Panc1 (cell line): ENCODE measurements at regions not wholly inside any gene's neighbourhood (a gene's known extent, or its start where the extent isn't known, plus 50 kb on each side); places are given as distances from the start of the nearest gene placed in this dataset.

Experiments used
- ATAC-seq: fragments of 200-7000 bp; cut with Tn5 transposase; 2 replicates; pipeline ENCODE4 v1.9.1; 2020; ENCODE audit warnings: mild to moderate bottlenecking, moderate library complexity
- BruUV-seq: library from RNA; stranded (reverse); fragments of 400-500 nt; replicated peaks from 2 replicates; lab custom pipeline; 2021; lab: Mats Ljungman, UMichigan
- CTCF ChIA-PET: fragments of 300-600 bp; sonication (Branson Sonifier 250); formaldehyde crosslinking; loops from one replicate; lab custom pipeline; 2022; ENCODE audit warnings: antibody characterized with exemption; lab: Charles Lee
- POLR2A ChIA-PET: fragments of 300-600 bp; sonication (Branson Sonifier 250); formaldehyde crosslinking; loops from one replicate; lab custom pipeline; 2022; ENCODE audit warnings: antibody characterized with exemption; lab: Charles Lee
- DNase-seq: peaks from one replicate; pipeline ENCODE4 v3.0.0-alpha.2; 2010; ENCODE audit warnings: low read depth, low spot score
- H3K27ac ChIP-seq: 2 replicates; pipeline ENCODE4 v1.5.1; 2011; ENCODE audit warnings: mild to moderate bottlenecking, low read length, inconsistent platforms
- H3K27me3 ChIP-seq: fragments of 200-500 bp; sonication (Bioruptor generic); 2 replicates; pipeline ENCODE4 v1.6.0; 2014; ENCODE audit warnings: low read length, inconsistent platforms; ENCODE audit not compliant: control insufficient read depth, insufficient read depth
- H3K36me3 ChIP-seq: fragments of 200-500 bp; sonication (Bioruptor generic); 2 replicates; pipeline ENCODE4 v1.5.1; 2014; ENCODE audit warnings: inconsistent platforms, mild to moderate bottlenecking, low read length, moderate library complexity; ENCODE audit not compliant: control insufficient read depth, insufficient read depth
- H3K4me1 ChIP-seq: 2 replicates; pipeline ENCODE4 v1.5.1; 2011; ENCODE audit warnings: inconsistent platforms, mild to moderate bottlenecking, low read length, moderate library complexity; ENCODE audit not compliant: control insufficient read depth, insufficient read depth
- H3K4me3 ChIP-seq, 2 experiments: 2 replicates each; pipeline ENCODE4 v1.5.1; 2011 to 2012; ENCODE audit warnings: low read depth in 2 of 2, low read length in 2 of 2, mild to moderate bottlenecking in 2 of 2, inconsistent platforms in 1 of 2, moderate library complexity in 1 of 2
- H3K9me3 ChIP-seq: fragments of 200-500 bp; sonication (Bioruptor generic); 2 replicates; pipeline ENCODE4 v1.5.1; 2014; ENCODE audit warnings: low read depth, mild to moderate bottlenecking, inconsistent platforms, low read length, moderate library complexity; ENCODE audit not compliant: control insufficient read depth, insufficient read depth
- POLR2AphosphoS5 ChIP-seq: IDR thresholded peaks from 2 replicates; pipeline ENCODE4 v1.6.1; 2012; ENCODE audit warnings: mild to moderate bottlenecking, low read depth, low read length, moderate library complexity
- SIN3A ChIP-seq: IDR thresholded peaks from 2 replicates; pipeline ENCODE4 v1.6.1; 2012; ENCODE audit warnings: low read depth, mild to moderate bottlenecking, low read length, moderate library complexity, borderline replicate concordance; ENCODE audit not compliant: insufficient read depth
- TCF7L2 ChIP-seq: IDR thresholded peaks from 2 replicates; pipeline ENCODE4 v1.6.1; 2011; ENCODE audit warnings: mild to moderate bottlenecking, low read depth, low read length, inconsistent platforms
- in situ Hi-C: cut with HindIII; loops from 2 replicates; pipeline ENCODE4 v1.10.0; 2016; ENCODE audit warnings: low sequenced_read_pairs, low pct_unique_long_range_greater_than_20kb
- intact Hi-C: fragments of 100-400 bp; cut with micrococcal nuclease; formaldehyde crosslinking; loops from one replicate; pipeline ENCODE4 v1.10.0; 2022; ENCODE audit not compliant: unreplicated experiment
- TF ChIP-seq, protein P1 (sequence below), 2 experiments: IDR thresholded peaks; 2 replicates each; pipeline ENCODE4 v1.6.1; 2011 to 2012; ENCODE audit warnings: low read depth in 2 of 2, control low read depth in 1 of 2, low read length in 1 of 2, mild to moderate bottlenecking in 1 of 2, moderate library complexity in 1 of 2; ENCODE audit not compliant: insufficient read depth in 1 of 2
- TF ChIP-seq, protein P2 (sequence below): fragments of 450-650 bp; IDR thresholded peaks from 2 replicates; pipeline ENCODE4 v1.5.1; 2017; ENCODE audit warnings: mild to moderate bottlenecking

DNA sequence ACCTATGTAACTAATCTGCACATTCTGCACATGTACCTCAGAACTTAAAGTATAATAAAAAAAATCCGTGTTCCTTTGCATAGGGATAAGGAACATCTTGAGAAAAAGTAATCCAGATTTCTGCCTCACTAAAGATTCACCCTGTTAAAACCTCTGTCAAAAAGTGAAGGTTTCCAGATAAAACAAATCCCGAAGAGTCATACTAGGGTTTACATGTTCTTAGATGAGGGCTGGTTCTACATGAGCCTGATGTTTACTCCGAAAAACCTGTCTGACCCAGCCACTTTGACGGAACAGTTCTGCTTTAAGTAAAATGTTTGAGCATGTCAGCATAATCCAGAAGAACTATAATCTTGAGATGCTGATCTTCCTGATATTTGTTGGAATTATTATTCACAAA lies 515.6 kb upstream of the SLC8A1 start:
- DNase-seq (no peak), ATAC-seq (no peak)
- H3K4me3 ChIP-seq: no peak overlapping the region
- H3K4me1 ChIP-seq: no peaks in the 10 kb centered on the region
- no peaks in the 10 kb centered on the region for H3K36me3 ChIP-seq
- H3K9me3 ChIP-seq: no peaks in the 10 kb centered on the region
- no peaks in the 10 kb centered on the region for H3K27me3 ChIP-seq
- no TSS peak for BruUV-seq
- intact Hi-C loops (no loop called here), in situ Hi-C loops (no loop called here)
- ChIA-PET POLR2A (no interaction called here), CTCF (no interaction called here)
- no peak overlapping the region for H3K27ac ChIP-seq
- TF ChIP-seq TCF7L2 (no peak), POLR2AphosphoS5 (no peak), SIN3A (no peak)
- TF ChIP-seq, protein P1, sequence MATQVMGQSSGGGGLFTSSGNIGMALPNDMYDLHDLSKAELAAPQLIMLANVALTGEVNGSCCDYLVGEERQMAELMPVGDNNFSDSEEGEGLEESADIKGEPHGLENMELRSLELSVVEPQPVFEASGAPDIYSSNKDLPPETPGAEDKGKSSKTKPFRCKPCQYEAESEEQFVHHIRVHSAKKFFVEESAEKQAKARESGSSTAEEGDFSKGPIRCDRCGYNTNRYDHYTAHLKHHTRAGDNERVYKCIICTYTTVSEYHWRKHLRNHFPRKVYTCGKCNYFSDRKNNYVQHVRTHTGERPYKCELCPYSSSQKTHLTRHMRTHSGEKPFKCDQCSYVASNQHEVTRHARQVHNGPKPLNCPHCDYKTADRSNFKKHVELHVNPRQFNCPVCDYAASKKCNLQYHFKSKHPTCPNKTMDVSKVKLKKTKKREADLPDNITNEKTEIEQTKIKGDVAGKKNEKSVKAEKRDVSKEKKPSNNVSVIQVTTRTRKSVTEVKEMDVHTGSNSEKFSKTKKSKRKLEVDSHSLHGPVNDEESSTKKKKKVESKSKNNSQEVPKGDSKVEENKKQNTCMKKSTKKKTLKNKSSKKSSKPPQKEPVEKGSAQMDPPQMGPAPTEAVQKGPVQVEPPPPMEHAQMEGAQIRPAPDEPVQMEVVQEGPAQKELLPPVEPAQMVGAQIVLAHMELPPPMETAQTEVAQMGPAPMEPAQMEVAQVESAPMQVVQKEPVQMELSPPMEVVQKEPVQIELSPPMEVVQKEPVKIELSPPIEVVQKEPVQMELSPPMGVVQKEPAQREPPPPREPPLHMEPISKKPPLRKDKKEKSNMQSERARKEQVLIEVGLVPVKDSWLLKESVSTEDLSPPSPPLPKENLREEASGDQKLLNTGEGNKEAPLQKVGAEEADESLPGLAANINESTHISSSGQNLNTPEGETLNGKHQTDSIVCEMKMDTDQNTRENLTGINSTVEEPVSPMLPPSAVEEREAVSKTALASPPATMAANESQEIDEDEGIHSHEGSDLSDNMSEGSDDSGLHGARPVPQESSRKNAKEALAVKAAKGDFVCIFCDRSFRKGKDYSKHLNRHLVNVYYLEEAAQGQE (IDR thresholded peaks at IDR 0.05; ENCODE audit: insufficient read depth in 1 of 2, low read depth in 2 of 2, low read length in 1 of 2): no peak
- TF ChIP-seq, protein P2, sequence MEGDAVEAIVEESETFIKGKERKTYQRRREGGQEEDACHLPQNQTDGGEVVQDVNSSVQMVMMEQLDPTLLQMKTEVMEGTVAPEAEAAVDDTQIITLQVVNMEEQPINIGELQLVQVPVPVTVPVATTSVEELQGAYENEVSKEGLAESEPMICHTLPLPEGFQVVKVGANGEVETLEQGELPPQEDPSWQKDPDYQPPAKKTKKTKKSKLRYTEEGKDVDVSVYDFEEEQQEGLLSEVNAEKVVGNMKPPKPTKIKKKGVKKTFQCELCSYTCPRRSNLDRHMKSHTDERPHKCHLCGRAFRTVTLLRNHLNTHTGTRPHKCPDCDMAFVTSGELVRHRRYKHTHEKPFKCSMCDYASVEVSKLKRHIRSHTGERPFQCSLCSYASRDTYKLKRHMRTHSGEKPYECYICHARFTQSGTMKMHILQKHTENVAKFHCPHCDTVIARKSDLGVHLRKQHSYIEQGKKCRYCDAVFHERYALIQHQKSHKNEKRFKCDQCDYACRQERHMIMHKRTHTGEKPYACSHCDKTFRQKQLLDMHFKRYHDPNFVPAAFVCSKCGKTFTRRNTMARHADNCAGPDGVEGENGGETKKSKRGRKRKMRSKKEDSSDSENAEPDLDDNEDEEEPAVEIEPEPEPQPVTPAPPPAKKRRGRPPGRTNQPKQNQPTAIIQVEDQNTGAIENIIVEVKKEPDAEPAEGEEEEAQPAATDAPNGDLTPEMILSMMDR: no peak

DNA sequence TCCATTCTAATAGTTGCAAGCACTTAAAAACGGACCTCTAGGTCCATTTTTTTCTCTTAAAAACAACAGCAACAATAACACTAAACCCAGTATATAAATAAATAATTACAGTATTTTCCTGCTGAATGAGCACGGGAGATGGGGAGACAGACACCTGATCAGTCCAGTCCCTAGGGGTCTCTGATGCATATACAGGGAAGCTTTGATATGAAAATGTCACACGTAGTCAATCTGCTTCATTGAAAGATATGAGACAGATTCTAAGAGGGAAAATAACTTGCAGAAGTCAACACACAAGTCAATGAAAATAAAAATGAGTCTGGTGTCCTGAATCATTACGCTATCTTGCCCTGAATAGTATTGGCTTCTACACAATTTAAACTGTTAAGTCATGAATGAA lies 523.3 kb upstream of the SLC8A1 start:
- H3K9me3 ChIP-seq: peaks cover 2% of the 10 kb centered on the region; the same call in 1 of the 2 replicates
- TF ChIP-seq, protein P1 (IDR thresholded peaks at IDR 0.05; ENCODE audit: insufficient read depth in 1 of 2, low read depth in 2 of 2, low read length in 1 of 2): no peak
- in situ Hi-C loops (no loop called here), intact Hi-C loops (no loop called here)
- ChIA-PET CTCF (no interaction called here), POLR2A (no interaction called here)
- no TSS peak for BruUV-seq
- H3K27me3 ChIP-seq: no peaks in the 10 kb centered on the region
- no peaks in the 10 kb centered on the region for H3K4me1 ChIP-seq
- H3K36me3 ChIP-seq: no peaks in the 10 kb centered on the region
- H3K4me3 ChIP-seq: no peak overlapping the region
- ATAC-seq (no peak), DNase-seq (no peak)
- H3K27ac ChIP-seq: no peak overlapping the region
